HepG2 (cell line): ENCODE measurements at regions not wholly inside any gene's neighbourhood (a gene's known extent, or its start where the extent isn't known, plus 50 kb on each side); places are given as distances from the start of the nearest gene placed in this dataset.
"Not testable (repeated sequence)": the region's sequence is repeated elsewhere in the genome, so short reads cannot be mapped to it uniquely, and the experiment has no call there.

ENCODE experiments used
- ATAC-seq: fragments of 200-7000 bp; cut with Tn5 transposase; 3 replicates; pipeline ENCODE4 v1.9.1; 2020; ENCODE audit warnings: mild to moderate bottlenecking, moderate library complexity
- BruUV-seq: library from RNA; stranded (reverse); fragments of 400-500 nt; replicated peaks from 2 replicates; lab custom pipeline; 2021; lab: Mats Ljungman, UMichigan
- CTCF ChIA-PET: fragments of 300-600 bp; formaldehyde crosslinking; extraction: SDS; loops from one replicate; lab custom pipeline; 2021; ENCODE audit warnings: low total read pairs, inconsistent platforms, low intra/inter-chr PET ratio; lab: Yijun Ruan, JAX
- POLR2A ChIA-PET: fragments of 350-600 bp; sonication (Branson Sonifier 250); formaldehyde crosslinking; loops from one replicate; lab custom pipeline; 2020; ENCODE audit warnings: antibody characterized with exemption, inconsistent platforms; lab: Yijun Ruan, JAX
- DNase-seq: peaks from one replicate; pipeline ENCODE4 v3.0.0-alpha.2; 2015; ENCODE audit warnings: low spot score
- FAIRE-seq: peaks from 3 replicates; lab custom pipeline; 2011; peaks lifted over from hg19 to GRCh38; lab: Jason Lieb, UNC
- H2AFZ ChIP-seq: one replicate; pipeline ENCODE4 v1.6.1; 2011; ENCODE audit warnings: low read length, inconsistent platforms
- H3K27ac ChIP-seq: fragments of 300-600 bp; 3 replicates; pipeline ENCODE4 v1.8.0; 2011; ENCODE audit warnings: mixed run types, mild to moderate bottlenecking, mixed read lengths, low read length, inconsistent platforms; ENCODE audit not compliant: insufficient read depth; ENCODE audit errors: extremely low read length
- H3K27me3 ChIP-seq, 2 experiments: fragments of 200-600 bp in 1 of 2; 2 replicates in 1 of 2; 3 replicates in 1 of 2; pipeline versions ENCODE4 v1.6.0 to v1.8.0; 2011; ENCODE audit warnings: low read length in 2 of 2, mild to moderate bottlenecking in 2 of 2, moderate library complexity in 2 of 2, inconsistent platforms in 1 of 2; ENCODE audit not compliant: insufficient read depth in 2 of 2, control insufficient read depth in 1 of 2
- H3K36me3 ChIP-seq, 2 experiments: fragments of 200-600 bp in 1 of 2; replicated peaks in 1 of 2; 2 replicates in 1 of 2; 3 replicates in 1 of 2; pipeline versions ENCODE4 v1.5.1 to v1.8.0; 2011; ENCODE audit warnings: low read length in 2 of 2, inconsistent platforms in 1 of 2; ENCODE audit not compliant: insufficient read depth in 2 of 2, control insufficient read depth in 1 of 2
- H3K4me1 ChIP-seq: 2 replicates; pipeline ENCODE4 v1.5.1; 2012; ENCODE audit warnings: low read length, inconsistent platforms; ENCODE audit not compliant: insufficient read depth
- H3K4me2 ChIP-seq: 2 replicates; pipeline ENCODE4 v1.6.0; 2011; ENCODE audit warnings: low read depth, low read length, inconsistent platforms
- H3K4me3 ChIP-seq, 3 experiments: fragments of 200-600 bp in 1 of 3; sonication (generic), shearing (Covaris generic) in 1 of 3; replicated peaks in 1 of 3; 2 replicates each; pipeline ENCODE4 v1.5.1; 2011 to 2016; ENCODE audit warnings: low read length in 3 of 3, inconsistent platforms in 2 of 3, low read depth in 2 of 3, mild to moderate bottlenecking in 2 of 3, control low read depth in 1 of 3, mixed read lengths in 1 of 3; ENCODE audit not compliant: insufficient read depth in 1 of 3
- H3K79me2 ChIP-seq: one replicate; pipeline ENCODE4 v1.6.1; 2011; ENCODE audit warnings: low read length, inconsistent platforms; ENCODE audit not compliant: insufficient read depth
- H3K9ac ChIP-seq: 2 replicates; pipeline ENCODE4 v1.6.0; 2011; ENCODE audit warnings: mild to moderate bottlenecking, low read depth, low read length, inconsistent platforms; ENCODE audit not compliant: insufficient read depth
- H3K9me3 ChIP-seq: 2 replicates; pipeline ENCODE4 v1.5.1; 2012; ENCODE audit warnings: mild to moderate bottlenecking, low read length
- H4K20me1 ChIP-seq: 2 replicates; pipeline ENCODE4 v1.6.0; 2011; ENCODE audit warnings: inconsistent platforms, mild to moderate bottlenecking, low read length, moderate library complexity; ENCODE audit not compliant: insufficient read depth
- CEBPG ChIP-seq: IDR thresholded peaks from 2 replicates; pipeline ENCODE4 v1.6.1; 2016
- KAT7 ChIP-seq: IDR thresholded peaks from 2 replicates; pipeline ENCODE4 v1.6.1; 2018; ENCODE audit warnings: borderline replicate concordance, missing compliant biosample characterization
- NFYB ChIP-seq: sonication (generic); formaldehyde crosslinking; IDR thresholded peaks from 2 replicates; pipeline ENCODE4 v1.4.0; 2020; ENCODE audit warnings: missing genetic modification reagents
- SMAD1 ChIP-seq: sonication (generic); formaldehyde crosslinking; IDR thresholded peaks from 2 replicates; pipeline ENCODE4 v1.4.0; 2020; ENCODE audit warnings: missing genetic modification reagents, low read depth, mild to moderate bottlenecking, borderline replicate concordance
- ZBTB7A ChIP-seq: sonication (generic); formaldehyde crosslinking; IDR thresholded peaks from 2 replicates; pipeline ENCODE4 v1.8.0; 2022; ENCODE audit warnings: mild to moderate bottlenecking, missing genetic modification reagents
- ZNF101 ChIP-seq: sonication (generic); formaldehyde crosslinking; IDR thresholded peaks from 2 replicates; pipeline ENCODE4 v1.4.0; 2020; ENCODE audit warnings: mild to moderate bottlenecking, low read depth, missing genetic modification reagents, borderline replicate concordance
- ZNF329 ChIP-seq: sonication (generic); formaldehyde crosslinking; IDR thresholded peaks from 2 replicates; pipeline ENCODE4 v1.9.0; 2021; ENCODE audit warnings: low read depth, mild to moderate bottlenecking, missing genetic modification reagents
- ZNF543 ChIP-seq: sonication (generic); formaldehyde crosslinking; IDR thresholded peaks from 2 replicates; pipeline ENCODE4 v1.4.0; 2020; ENCODE audit warnings: mild to moderate bottlenecking, missing genetic modification reagents
- ZNF619 ChIP-seq: sonication (generic); formaldehyde crosslinking; IDR thresholded peaks from 2 replicates; pipeline ENCODE4 v1.4.0; 2020; ENCODE audit warnings: mild to moderate bottlenecking, missing genetic modification reagents
- WGBS: methylation state at CpG from one replicate; pipeline ENCODE4 v1.1.6; 2017; ENCODE audit warnings: low lambda C conversion rate; 5-methylcytosine and 5-hydroxymethylcytosine counted together
- in situ Hi-C: cut with HindIII; loops from 2 replicates; pipeline ENCODE4 v1.10.0; 2017; ENCODE audit warnings: low pct_unique_long_range_greater_than_20kb; ENCODE audit not compliant: extremely low pct_ligation_motif_present
- intact Hi-C: fragments of 100-400 bp; cut with micrococcal nuclease; formaldehyde crosslinking; loops from one replicate; pipeline ENCODE4 v1.10.0; 2022; ENCODE audit not compliant: unreplicated experiment
- TF ChIP-seq, protein P1 (sequence below): conservative IDR thresholded peaks from 2 replicates; pipeline ENCODE4 v1.6.1; 2018; ENCODE audit warnings: missing genetic modification reagents

DNA sequence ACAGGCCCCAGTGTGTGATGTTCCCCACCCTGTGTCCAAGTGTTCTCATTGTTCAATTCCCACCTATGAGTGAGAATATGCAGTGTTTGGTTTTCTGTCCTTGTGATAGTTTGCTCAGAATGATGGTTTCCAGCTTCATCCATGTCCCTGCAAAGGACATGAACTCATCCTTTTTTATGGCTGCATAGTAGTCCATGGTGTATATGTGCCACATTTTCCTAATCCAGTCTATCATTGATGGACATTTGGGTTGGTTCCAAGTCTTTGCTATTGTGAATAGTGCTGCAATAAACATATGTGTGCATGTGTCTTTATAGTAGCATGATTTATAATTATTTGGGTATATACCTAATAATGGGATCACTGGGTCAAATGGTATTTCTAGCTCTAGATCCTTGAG is 115.0 kb upstream of the TBX18 start:
- H4K20me1 ChIP-seq, H3K9me3 ChIP-seq, H3K4me2 ChIP-seq, H3K36me3 ChIP-seq, intact Hi-C loops, H3K9ac ChIP-seq, DNase-seq, ATAC-seq, H3K79me2 ChIP-seq, POLR2A ChIA-PET, H3K4me1 ChIP-seq, FAIRE-seq, BruUV-seq, H2AFZ ChIP-seq, CTCF ChIA-PET, in situ Hi-C loops, H3K27ac ChIP-seq, H3K4me3 ChIP-seq, H3K27me3 ChIP-seq: not testable (repeated sequence)

- ChIA-PET CTCF (no interaction called here), POLR2A (no interaction called here)
- Histone ChIP-seq H3K4me1 (no peaks in the 10 kb centered on the region), H3K9me3 (no peaks in the 10 kb centered on the region), H2AFZ (no peak overlapping the region), H3K79me2 (no peaks in the 10 kb centered on the region), H3K4me2 (no peak overlapping the region), H3K9ac (no peak overlapping the region), H3K4me3 (no peak overlapping the region), H3K27ac (no peak overlapping the region), H3K27me3 (no peaks in the 10 kb centered on the region; a peak in 1 of 5 replicates), H3K36me3 (no peaks in the 10 kb centered on the region), H4K20me1 (no peaks in the 10 kb centered on the region)
- FAIRE-seq, result no peak
- in situ Hi-C loops, result no loop called here
- no TSS peak for BruUV-seq
- intact Hi-C loops, result no loop called here
- 1% methylated on average over 3 of the region's 3 CpGs for WGBS
- ATAC-seq, result no peak
- TF ChIP-seq CEBPG (CRISPR knock-in tag) (no peak), SMAD1 (CRISPR knock-in tag) (no peak), NFYB (CRISPR knock-in tag) (no peak), ZNF329 (CRISPR knock-in tag) (no peak), KAT7 (no peak), ZNF619 (no peak), ZNF543 (CRISPR knock-in tag) (no peak), ZBTB7A (CRISPR knock-in tag) (no peak), ZNF101 (no peak)
- TF ChIP-seq, protein P1, sequence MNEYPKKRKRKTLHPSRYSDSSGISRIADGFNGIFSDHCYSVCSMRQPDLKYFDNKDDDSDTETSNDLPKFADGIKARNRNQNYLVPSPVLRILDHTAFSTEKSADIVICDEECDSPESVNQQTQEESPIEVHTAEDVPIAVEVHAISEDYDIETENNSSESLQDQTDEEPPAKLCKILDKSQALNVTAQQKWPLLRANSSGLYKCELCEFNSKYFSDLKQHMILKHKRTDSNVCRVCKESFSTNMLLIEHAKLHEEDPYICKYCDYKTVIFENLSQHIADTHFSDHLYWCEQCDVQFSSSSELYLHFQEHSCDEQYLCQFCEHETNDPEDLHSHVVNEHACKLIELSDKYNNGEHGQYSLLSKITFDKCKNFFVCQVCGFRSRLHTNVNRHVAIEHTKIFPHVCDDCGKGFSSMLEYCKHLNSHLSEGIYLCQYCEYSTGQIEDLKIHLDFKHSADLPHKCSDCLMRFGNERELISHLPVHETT (CRISPR knock-in tag), result no peak
- DNase-seq, result no peak
These were observed 113.3 kb upstream of the TBX18 start for GRCh38 chr6:84877515-84878210.
